ENCODE measurements at regions not wholly inside any gene's neighbourhood (a gene's known extent, or its start where the extent isn't known, plus 50 kb on each side); places are given as distances from the start of the nearest gene placed in this dataset.

DNA sequence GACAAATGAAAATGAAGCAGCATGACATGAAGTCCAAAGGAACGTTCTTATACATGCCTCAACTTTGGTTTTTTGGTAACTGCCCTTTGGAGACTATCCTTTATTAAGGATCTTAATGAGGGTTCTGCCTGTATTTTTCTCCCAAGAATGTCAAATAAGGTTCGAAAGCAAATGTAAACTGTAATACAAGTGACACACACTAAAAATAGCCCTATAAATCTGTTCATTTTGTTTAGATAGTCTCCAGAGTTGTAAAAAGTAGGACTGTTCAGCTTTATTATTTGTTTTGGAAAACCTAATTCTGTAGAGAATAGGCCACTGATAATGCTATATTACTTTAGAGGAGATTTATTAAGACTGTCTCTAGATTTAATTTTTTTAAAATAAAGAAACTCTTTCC lies 80.5 kb upstream of the CDIN1 start:
- TF ChIP-seq, protein P1, sequence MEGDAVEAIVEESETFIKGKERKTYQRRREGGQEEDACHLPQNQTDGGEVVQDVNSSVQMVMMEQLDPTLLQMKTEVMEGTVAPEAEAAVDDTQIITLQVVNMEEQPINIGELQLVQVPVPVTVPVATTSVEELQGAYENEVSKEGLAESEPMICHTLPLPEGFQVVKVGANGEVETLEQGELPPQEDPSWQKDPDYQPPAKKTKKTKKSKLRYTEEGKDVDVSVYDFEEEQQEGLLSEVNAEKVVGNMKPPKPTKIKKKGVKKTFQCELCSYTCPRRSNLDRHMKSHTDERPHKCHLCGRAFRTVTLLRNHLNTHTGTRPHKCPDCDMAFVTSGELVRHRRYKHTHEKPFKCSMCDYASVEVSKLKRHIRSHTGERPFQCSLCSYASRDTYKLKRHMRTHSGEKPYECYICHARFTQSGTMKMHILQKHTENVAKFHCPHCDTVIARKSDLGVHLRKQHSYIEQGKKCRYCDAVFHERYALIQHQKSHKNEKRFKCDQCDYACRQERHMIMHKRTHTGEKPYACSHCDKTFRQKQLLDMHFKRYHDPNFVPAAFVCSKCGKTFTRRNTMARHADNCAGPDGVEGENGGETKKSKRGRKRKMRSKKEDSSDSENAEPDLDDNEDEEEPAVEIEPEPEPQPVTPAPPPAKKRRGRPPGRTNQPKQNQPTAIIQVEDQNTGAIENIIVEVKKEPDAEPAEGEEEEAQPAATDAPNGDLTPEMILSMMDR (IDR thresholded peaks at IDR 0.05; ENCODE audit: unreplicated experiment) = no peak
- H3K4me1 Mint-ChIP-seq = peaks cover 76% of the 10 kb centered on the region
- no peak overlapping the region for H3K4me3 Mint-ChIP-seq
- no peaks in the 10 kb centered on the region for H3K36me3 Mint-ChIP-seq
- no peaks in the 10 kb centered on the region for H3K27me3 Mint-ChIP-seq (ENCODE audit: low read depth)
- H3K9me3 Mint-ChIP-seq = no peaks in the 10 kb centered on the region
- H3K27ac Mint-ChIP-seq = peak overlapping the region; percentile 70
- no peak for DNase-seq (ENCODE audit: low spot score in 2 of 2, unreplicated experiment in 2 of 2)

DNA sequence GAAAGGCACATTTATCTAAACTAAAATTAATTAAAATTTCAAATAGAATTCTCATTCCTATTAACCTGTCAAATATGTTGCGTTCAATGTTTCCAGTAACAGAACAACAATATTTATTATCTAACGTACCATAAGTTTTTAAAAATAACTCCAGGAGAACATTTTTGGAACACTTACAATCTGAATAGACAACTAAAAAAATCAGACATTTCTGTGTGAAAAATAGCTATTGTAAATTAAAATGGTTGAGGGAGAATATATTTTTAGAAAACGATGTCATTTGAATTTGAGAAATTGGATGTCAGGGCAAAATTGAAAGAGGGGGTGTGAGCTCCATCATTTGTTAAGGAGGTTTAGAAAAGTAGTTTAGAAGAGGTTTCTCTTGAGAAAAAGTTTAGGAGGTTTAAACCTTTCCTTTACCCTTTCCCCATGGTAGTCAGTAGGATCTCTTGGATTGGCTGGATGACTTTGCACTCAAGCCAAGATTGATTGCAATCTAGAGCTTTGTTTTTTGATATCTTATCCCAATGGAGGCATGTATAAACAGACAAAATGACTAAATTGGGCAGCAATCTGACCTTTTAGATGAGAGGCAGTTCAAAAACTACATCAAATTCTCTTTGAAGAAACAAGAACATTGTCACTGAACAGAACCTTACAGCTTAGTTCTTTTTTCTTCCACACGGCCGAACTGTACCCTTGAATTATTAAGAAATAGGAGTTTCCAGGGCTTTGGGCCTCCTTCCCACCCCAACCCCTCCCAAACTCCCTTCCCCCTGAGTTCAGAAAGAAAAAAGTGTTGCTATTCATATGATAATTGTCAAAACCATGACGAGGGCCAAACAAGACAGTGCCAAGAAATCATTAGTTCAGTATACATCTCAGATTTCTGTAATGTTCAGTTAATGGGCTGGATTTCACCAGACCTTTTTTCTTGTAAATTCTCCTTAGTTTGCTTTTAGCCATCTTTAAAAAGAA lies 79.7 kb upstream of the CDIN1 start:
- DNase-seq (ENCODE audit: low spot score in 2 of 2, unreplicated experiment in 2 of 2) = no peak
- Mint-ChIP-seq H3K9me3 (no peaks in the 10 kb centered on the region), H3K27me3 (ENCODE audit: low read depth) (no peaks in the 10 kb centered on the region), H3K4me1 (peaks cover 76% of the 10 kb centered on the region), H3K36me3 (no peaks in the 10 kb centered on the region), H3K4me3 (no peak overlapping the region), H3K27ac (peak overlapping the region; percentile 93)
- TF ChIP-seq, protein P1 (IDR thresholded peaks at IDR 0.05; ENCODE audit: unreplicated experiment) = no peak

DNA sequence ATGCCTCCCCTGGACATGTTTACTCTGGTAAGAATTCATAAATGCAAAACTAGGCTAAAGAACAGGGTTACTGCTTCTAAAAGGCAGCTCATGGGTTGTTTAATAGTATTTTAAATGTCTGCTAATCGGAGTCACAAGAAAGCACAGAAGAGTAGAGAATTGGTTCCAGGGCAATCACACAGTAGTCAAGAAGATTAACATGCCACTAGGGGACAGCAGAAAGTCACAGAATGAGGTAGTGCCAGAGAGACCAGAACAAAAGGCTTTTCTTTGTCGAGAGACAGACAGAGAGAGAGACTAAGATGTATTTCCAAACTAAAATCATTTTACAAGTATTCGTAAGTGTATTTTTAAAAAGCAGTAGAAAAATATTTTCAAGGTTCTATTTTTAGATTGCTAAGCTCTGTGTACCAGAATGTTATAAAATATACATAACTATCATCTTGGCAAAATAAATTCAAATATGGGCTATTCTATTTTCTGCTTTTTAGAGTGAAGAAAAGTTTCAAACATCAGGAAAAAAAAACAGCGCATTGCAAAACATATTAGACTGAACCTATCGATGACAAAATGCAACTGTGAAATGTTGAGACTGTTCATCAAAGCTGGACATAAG lies 78.3 kb upstream of the CDIN1 start:
- H3K4me1 Mint-ChIP-seq = peaks cover 71% of the 10 kb centered on the region
- TF ChIP-seq, protein P1 (IDR thresholded peaks at IDR 0.05; ENCODE audit: unreplicated experiment) = peak; percentile 37
- DNase-seq (ENCODE audit: low spot score in 2 of 2, unreplicated experiment in 2 of 2) = no peak
- no peak overlapping the region for H3K4me3 Mint-ChIP-seq
- no peaks in the 10 kb centered on the region for H3K9me3 Mint-ChIP-seq
- H3K36me3 Mint-ChIP-seq = no peaks in the 10 kb centered on the region
- peak overlapping the region; percentile 90 for H3K27ac Mint-ChIP-seq
- H3K27me3 Mint-ChIP-seq (ENCODE audit: low read depth) = no peaks in the 10 kb centered on the region

DNA sequence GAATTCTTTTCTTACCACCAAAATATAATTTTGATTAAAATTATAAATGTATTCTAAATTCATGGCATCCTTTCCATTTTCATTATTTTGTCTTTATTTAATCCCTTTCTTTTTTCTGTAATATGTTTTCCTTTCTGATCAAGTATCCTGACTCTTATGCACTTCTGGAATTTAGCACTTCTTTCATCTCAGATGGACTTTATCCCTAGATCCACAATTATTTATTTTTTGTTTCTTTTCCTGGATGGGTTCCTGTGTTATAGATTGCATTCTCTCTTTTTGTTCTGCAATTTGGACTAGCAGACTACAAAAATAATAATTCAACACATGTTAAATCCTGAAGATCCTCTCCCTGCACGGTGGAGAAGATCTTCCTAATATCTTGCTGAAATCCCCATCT lies 76.9 kb upstream of the CDIN1 start:
- TF ChIP-seq, protein P1 (IDR thresholded peaks at IDR 0.05; ENCODE audit: unreplicated experiment) = no peak
- peak overlapping the region; percentile 83 for H3K27ac Mint-ChIP-seq
- peaks cover 73% of the 10 kb centered on the region for H3K4me1 Mint-ChIP-seq
- no peaks in the 10 kb centered on the region for H3K36me3 Mint-ChIP-seq
- H3K9me3 Mint-ChIP-seq = no peaks in the 10 kb centered on the region
- no peak for DNase-seq (ENCODE audit: low spot score in 2 of 2, unreplicated experiment in 2 of 2)
- no peaks in the 10 kb centered on the region for H3K27me3 Mint-ChIP-seq (ENCODE audit: low read depth)
- no peak overlapping the region for H3K4me3 Mint-ChIP-seq

DNA sequence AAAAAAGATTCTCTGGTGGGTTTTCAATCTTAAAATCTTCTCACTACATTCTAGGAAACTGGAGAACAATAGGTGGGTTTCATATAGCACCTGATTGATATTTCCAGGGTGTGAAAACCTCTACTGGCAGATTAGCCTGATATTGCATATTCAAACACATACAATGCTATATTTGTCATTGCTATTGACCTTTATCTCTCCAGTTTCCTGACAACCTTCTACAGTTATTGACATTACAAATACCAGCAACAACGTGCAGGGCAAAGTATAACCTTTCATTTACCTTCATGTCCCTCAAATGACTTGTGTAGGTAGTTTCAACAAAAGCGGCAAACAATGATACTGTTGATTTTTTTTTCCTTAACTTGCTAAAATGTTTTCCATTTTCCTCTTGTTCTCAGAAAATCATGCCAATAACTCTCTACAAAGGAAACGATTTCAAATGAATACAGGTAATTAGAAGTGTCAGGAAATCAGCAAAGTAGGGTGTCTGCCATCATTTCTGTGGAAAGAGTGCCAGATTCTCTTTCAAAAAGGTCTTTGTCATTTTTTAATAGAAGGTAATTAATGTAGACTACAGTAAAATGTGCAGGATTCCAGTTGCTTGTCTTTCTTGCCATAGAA lies 72.6 kb upstream of the CDIN1 start:
- no peak for DNase-seq (ENCODE audit: low spot score in 2 of 2, unreplicated experiment in 2 of 2)
- TF ChIP-seq, protein P1 (IDR thresholded peaks at IDR 0.05; ENCODE audit: unreplicated experiment) = no peak
- H3K27ac Mint-ChIP-seq = no peak overlapping the region
- H3K27me3 Mint-ChIP-seq (ENCODE audit: low read depth) = no peaks in the 10 kb centered on the region
- H3K4me1 Mint-ChIP-seq = peaks cover 37% of the 10 kb centered on the region
- H3K4me3 Mint-ChIP-seq = no peak overlapping the region
- no peaks in the 10 kb centered on the region for H3K36me3 Mint-ChIP-seq
- peaks cover 7% of the 10 kb centered on the region for H3K9me3 Mint-ChIP-seq

Data from mesothelial cell of epicardium (in vitro differentiated cells).